ENCODE measurements at regions not wholly inside any gene's neighbourhood (a gene's known extent, or its start where the extent isn't known, plus 50 kb on each side); places are given as distances from the start of the nearest gene placed in this dataset.

GRCh38 chr2:118388771-118389170 is 300.5 kb downstream of the INSIG2 start:
- WGBS, 4 donors, result 57 to 74% (median 62%) methylated on average over 2 of the region's 2 CpGs
- DNase-seq, result no peak
- Histone ChIP-seq H3K4me1 (no peaks in the 10 kb centered on the region), H3K27ac (no peak overlapping the region), H3K9me3 (no peaks in the 10 kb centered on the region), H3K36me3 (no peaks in the 10 kb centered on the region), H3K27me3 (no peaks in the 10 kb centered on the region), H3K4me3 (no peak overlapping the region)
- intact Hi-C loops (cut with DNase I), result no loop called here
- no peak for ATAC-seq
- TF ChIP-seq CTCF (IDR thresholded peaks at IDR 0.05) (no peak), POLR2A (IDR thresholded peaks at IDR 0.05) (no peak)

GRCh38 chr2:118387509-118387908 is 299.2 kb downstream of the INSIG2 start:
- intact Hi-C loops (cut with DNase I), result no loop called here
- DNase-seq (peak in 1 of 5 donors; percentile 46), ATAC-seq (no peak)
- no peak overlapping the region for H3K27ac ChIP-seq
- 50 to 79% (median 59%) methylated on average over 1 of the region's 1 CpG for whole genome bisulfite sequencing, 4 donors
- no peaks in the 10 kb centered on the region for H3K36me3 ChIP-seq
- H3K4me3 ChIP-seq, result no peak overlapping the region
- no peaks in the 10 kb centered on the region for H3K27me3 ChIP-seq
- no peaks in the 10 kb centered on the region for H3K4me1 ChIP-seq
- peaks cover 0 to 2% (median 0%) of the 10 kb centered on the region in 12 donors for H3K9me3 ChIP-seq
- TF ChIP-seq CTCF (IDR thresholded peaks at IDR 0.05) (no peak), POLR2A (IDR thresholded peaks at IDR 0.05) (no peak)

- H3K27me3 ChIP-seq, result no peaks in the 10 kb centered on the region
- no peak for TF ChIP-seq CTCF (IDR thresholded peaks at IDR 0.05)
- TF ChIP-seq POLR2A (IDR thresholded peaks at IDR 0.05), result no peak
- H3K9me3 ChIP-seq, result peaks cover 0 to 2% (median 0%) of the 10 kb centered on the region in 12 donors
- no peak for DNase-seq
- WGBS, 4 donors, result 66 to 73% (median 70%) methylated on average over 8 to 9 of the region's 9 CpGs
- H3K4me1 ChIP-seq, result no peaks in the 10 kb centered on the region
- no peak overlapping the region for H3K27ac ChIP-seq
- ATAC-seq, result no peak
- no peak overlapping the region for H3K4me3 ChIP-seq
- no peaks in the 10 kb centered on the region for H3K36me3 ChIP-seq
- intact Hi-C loops (cut with DNase I), result no loop called here
Measured at GRCh38 chr2:118386641-118387302, 298.5 kb downstream of the INSIG2 start.

- no peak for DNase-seq
- H3K27me3 ChIP-seq, result peaks cover 0 to 15% (median 0%) of the 10 kb centered on the region in 9 donors
- no peak for TF ChIP-seq CTCF (IDR thresholded peaks at IDR 0.05)
- TF ChIP-seq POLR2A (IDR thresholded peaks at IDR 0.05), result no peak
Measured at GRCh38 chr2:118380915-118381653, 292.8 kb downstream of the INSIG2 start.

More at GRCh38 chr2:118380915-118381653, 292.8 kb downstream of the INSIG2 start:
- WGBS, 4 donors, result 43 to 51% (median 46%) methylated on average over 3 of the region's 3 CpGs
- intact Hi-C loops (cut with DNase I), result no loop called here
- H3K36me3 ChIP-seq, result no peaks in the 10 kb centered on the region
- H3K4me3 ChIP-seq, result no peak overlapping the region
- H3K27ac ChIP-seq, result no peak overlapping the region
- no peaks in the 10 kb centered on the region for H3K4me1 ChIP-seq
- no peak for ATAC-seq
- H3K9me3 ChIP-seq, result peaks cover 0 to 2% (median 0%) of the 10 kb centered on the region in 12 donors
